ENCODE measurements at regions not wholly inside any gene's neighbourhood (a gene's known extent, or its start where the extent isn't known, plus 50 kb on each side); places are given as distances from the start of the nearest gene placed in this dataset.

DNA sequence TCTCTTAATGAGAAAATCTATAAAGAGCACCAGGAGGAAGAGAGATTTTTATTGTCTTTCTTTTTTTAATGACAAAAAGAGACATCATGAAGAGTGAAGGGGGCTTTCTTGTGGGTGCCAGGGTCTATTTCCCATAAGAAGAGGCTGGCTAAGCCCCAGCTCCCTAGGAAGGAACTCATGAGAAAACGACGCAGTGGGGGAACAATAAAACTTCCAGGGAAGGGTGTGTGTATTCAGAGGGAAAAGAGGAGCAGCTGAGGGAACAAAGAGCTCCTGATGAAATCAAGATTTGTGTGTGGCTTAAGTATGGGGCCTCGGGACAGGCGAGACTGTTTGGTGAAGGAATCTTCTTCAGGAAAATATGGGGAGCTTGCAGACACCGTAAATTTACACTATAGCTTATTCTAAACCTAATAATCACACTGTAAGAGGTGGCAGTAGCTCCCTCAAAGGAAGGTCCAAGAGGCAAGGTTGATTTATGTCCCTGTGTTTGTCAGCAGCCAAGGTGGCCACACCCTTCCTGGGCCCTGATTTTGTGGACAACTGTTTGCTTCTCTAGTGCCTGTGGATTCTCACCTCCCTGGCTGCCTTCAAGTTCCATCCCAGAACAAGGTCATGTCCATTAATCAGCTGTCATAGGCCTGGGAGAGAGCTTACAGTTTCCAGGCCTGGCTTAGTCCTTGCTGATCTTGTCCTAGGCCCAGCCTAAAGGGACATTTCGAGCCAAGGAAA lies 615.7 kb downstream of the INSC start:
- no peak overlapping the region for H3K27ac Mint-ChIP-seq

DNA sequence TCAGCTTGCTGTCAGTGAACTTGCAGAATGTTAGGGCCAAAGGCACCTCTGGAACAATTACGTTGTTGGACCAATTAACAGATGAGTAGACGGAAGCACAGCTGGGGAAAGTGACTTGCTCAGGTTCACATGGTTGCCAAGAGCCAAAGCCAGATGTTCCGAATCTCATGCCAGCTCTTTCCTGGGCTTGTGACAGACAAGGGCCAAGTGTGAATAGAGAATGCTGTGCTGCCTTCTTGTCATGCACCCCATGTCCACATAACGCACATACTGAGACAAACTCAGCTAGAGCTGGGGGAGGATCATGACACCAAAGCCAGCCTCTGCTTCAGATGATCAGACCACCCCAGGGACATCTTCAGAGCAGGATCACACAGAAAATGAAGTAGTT lies 616.3 kb downstream of the INSC start:
- H3K4me3 Mint-ChIP-seq = no peak overlapping the region
- no peak for DNase-seq
- H3K9me3 Mint-ChIP-seq = no peaks in the 10 kb centered on the region
- no peak overlapping the region for H3K27ac Mint-ChIP-seq
- CTCF ChIA-PET = no interaction called here
- no peaks in the 10 kb centered on the region for H3K27me3 Mint-ChIP-seq (ENCODE audit: low read depth)
- H3K36me3 Mint-ChIP-seq (ENCODE audit: low read depth) = no peaks in the 10 kb centered on the region
- intact Hi-C loops (cut with micrococcal nuclease) = no loop called here
- H3K4me1 Mint-ChIP-seq (ENCODE audit: low read depth) = no peaks in the 10 kb centered on the region

More for the DNA sequence above, 615.7 kb downstream of the INSC start:
- no peaks in the 10 kb centered on the region for H3K4me1 Mint-ChIP-seq (ENCODE audit: low read depth)
- H3K9me3 Mint-ChIP-seq = no peaks in the 10 kb centered on the region
- no peak for DNase-seq
- intact Hi-C loops (cut with micrococcal nuclease) = no loop called here
- CTCF ChIA-PET = no interaction called here
- no peaks in the 10 kb centered on the region for H3K27me3 Mint-ChIP-seq (ENCODE audit: low read depth)
- no peaks in the 10 kb centered on the region for H3K36me3 Mint-ChIP-seq (ENCODE audit: low read depth)
- H3K4me3 Mint-ChIP-seq = no peak overlapping the region

DNA sequence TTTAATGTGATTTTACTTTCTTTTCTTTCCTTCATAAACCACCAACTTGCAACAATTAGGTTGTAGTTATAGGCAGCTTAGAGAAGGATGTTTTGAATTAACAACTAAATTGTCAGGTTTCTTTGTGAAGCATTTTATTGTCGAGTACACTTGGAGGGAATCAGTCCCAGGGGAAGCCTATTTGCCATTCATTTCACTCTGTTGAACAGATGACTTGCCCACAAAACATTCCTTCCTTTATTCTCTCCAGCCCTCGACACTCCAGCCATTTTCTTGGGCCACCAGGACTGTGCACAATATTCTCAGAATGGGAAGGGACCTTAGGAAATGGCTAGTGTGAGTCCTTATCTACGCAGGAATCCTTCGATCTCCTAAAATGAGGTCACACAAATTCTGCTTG lies 620.6 kb downstream of the SOX6 start:
- intact Hi-C loops (cut with micrococcal nuclease) = no loop called here
- CTCF ChIA-PET = no interaction called here
- Mint-ChIP-seq H3K36me3 (ENCODE audit: low read depth) (no peaks in the 10 kb centered on the region), H3K27me3 (ENCODE audit: low read depth) (peaks cover 3% of the 10 kb centered on the region), H3K9me3 (no peaks in the 10 kb centered on the region), H3K4me1 (ENCODE audit: low read depth) (no peaks in the 10 kb centered on the region), H3K27ac (no peak overlapping the region), H3K4me3 (no peak overlapping the region)
- DNase-seq = no peak

DNA sequence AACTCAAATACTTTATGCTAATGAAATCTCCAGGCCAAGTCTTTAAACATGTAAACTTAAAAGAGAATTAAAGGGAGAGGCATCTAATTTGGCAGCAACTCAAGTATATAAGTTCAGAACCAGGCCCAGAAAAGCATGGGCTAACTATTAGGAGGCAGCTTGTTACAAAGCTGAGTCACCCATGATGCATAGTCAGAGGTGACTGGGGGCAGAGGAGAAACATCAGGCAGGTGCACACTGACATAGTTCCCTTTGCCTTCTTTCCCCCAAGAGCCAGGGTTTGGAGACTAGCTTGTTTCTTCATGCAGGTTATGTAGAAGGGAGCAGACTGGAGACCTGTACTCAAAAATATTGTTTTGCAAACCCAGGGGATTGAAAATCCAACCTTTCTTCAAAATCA lies 619.0 kb downstream of the SOX6 start:
- Mint-ChIP-seq H3K4me3 (no peak overlapping the region), H3K27me3 (ENCODE audit: low read depth) (peaks cover 3% of the 10 kb centered on the region), H3K27ac (no peak overlapping the region), H3K4me1 (ENCODE audit: low read depth) (no peaks in the 10 kb centered on the region), H3K36me3 (ENCODE audit: low read depth) (no peaks in the 10 kb centered on the region), H3K9me3 (no peaks in the 10 kb centered on the region)
- CTCF ChIA-PET = no interaction called here
- no peak for DNase-seq
- intact Hi-C loops (cut with micrococcal nuclease) = no loop called here

DNA sequence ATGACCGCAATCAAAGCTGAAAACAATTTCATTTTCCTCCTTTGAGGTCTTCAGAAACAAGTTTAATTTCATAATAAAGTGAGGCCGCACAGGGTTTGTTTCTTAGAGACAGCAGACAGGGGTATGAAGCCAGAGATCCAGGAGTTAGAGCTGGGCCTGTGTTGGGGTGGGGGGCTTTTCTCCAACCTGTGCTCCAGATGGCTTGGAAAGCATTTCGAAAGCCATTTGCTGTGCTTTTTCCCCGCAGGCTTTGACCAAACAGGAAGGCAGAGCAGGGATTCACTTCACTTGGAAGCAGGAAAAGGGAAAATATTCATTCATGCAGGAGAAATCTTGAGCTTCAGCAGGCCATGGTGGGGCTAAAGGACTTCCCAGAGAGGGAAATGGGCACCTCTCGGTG lies 617.4 kb downstream of the SOX6 start:
- no peak overlapping the region for H3K4me3 Mint-ChIP-seq
- DNase-seq = no peak
- H3K4me1 Mint-ChIP-seq (ENCODE audit: low read depth) = no peaks in the 10 kb centered on the region
- peaks cover 3% of the 10 kb centered on the region for H3K27me3 Mint-ChIP-seq (ENCODE audit: low read depth)
- H3K9me3 Mint-ChIP-seq = no peaks in the 10 kb centered on the region
- intact Hi-C loops (cut with micrococcal nuclease) = no loop called here
- CTCF ChIA-PET = interaction anchor here (0.6 kb wide), 1 partner anchor 1615 kb away, joined by 4 read pairs; no protein-coding TSS in a partner anchor
- no peaks in the 10 kb centered on the region for H3K36me3 Mint-ChIP-seq (ENCODE audit: low read depth)
- no peak overlapping the region for H3K27ac Mint-ChIP-seq

DNA sequence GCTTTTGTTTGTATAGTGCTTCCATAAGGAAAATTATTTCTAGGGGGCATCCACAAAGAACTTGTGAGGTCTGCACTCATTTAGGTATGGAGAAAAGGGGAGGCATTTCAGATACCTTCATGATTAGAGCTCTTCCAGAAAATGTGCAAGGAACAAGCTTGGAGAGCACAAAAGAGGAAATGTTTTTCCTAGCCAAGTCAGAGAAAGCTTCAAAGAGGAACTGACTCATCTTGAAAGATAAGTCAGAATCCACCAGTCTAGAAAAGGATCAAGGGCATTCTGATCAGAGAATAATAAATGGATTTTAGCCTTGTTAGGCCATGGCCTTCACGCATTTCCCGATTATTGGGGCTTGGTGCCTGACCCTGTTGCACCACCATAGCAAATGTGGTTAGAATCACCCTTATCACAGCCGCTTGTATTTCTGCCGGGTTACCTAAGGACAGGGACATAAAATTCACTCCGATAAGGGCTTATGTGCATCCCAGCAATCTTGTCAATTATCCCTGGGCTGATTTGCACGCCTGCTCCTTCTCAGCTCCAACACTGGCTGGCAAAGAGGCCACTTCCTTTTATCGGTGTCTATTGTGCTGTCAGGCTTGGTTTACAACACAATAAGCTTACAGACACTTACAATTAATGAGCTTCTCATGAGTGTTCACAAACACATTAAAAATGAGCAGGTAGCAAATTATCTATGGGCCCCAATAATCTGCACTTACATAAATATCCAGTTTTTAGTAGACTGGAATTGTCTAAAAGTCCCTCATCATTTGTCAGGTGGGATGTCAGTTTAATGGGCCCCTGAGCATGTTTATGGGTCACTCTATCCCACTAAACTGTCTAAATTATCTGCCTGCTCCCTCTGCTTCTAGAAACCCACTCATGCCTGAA lies 613.5 kb downstream of the SOX6 start:
- no peak for DNase-seq
- H3K4me3 Mint-ChIP-seq = no peak overlapping the region
- H3K36me3 Mint-ChIP-seq (ENCODE audit: low read depth) = no peaks in the 10 kb centered on the region
- CTCF ChIA-PET = no interaction called here
- H3K9me3 Mint-ChIP-seq = peaks cover 3% of the 10 kb centered on the region
- H3K27me3 Mint-ChIP-seq (ENCODE audit: low read depth) = peaks cover 6% of the 10 kb centered on the region
- no peaks in the 10 kb centered on the region for H3K4me1 Mint-ChIP-seq (ENCODE audit: low read depth)
- H3K27ac Mint-ChIP-seq = no peak overlapping the region
- intact Hi-C loops (cut with micrococcal nuclease) = no loop called here

DNA sequence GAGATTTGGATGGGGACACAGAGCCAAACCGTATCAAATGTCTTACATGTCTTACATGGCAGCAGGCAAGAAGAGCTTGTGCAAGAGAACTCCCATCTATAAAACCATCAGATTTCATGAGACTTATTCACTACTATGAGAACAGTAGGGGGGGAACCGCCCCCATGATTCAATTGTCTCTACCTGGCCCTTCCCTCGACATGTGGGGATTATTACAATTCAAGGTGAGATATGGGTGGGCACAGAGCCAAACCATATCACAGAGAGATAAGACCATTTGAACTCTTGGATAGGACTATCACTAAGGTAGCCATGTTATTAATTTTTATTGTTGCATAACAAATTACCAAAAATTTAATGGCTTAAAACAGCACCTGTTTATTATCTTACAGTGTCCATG lies 611.7 kb downstream of the SOX6 start:
- intact Hi-C loops (cut with micrococcal nuclease) = no loop called here
- no peaks in the 10 kb centered on the region for H3K36me3 Mint-ChIP-seq (ENCODE audit: low read depth)
- H3K27me3 Mint-ChIP-seq (ENCODE audit: low read depth) = peaks cover 3% of the 10 kb centered on the region
- peaks cover 5% of the 10 kb centered on the region for H3K9me3 Mint-ChIP-seq
- H3K4me3 Mint-ChIP-seq = no peak overlapping the region
- no peaks in the 10 kb centered on the region for H3K4me1 Mint-ChIP-seq (ENCODE audit: low read depth)
- no peak for DNase-seq
- CTCF ChIA-PET = no interaction called here
- H3K27ac Mint-ChIP-seq = no peak overlapping the region

DNA sequence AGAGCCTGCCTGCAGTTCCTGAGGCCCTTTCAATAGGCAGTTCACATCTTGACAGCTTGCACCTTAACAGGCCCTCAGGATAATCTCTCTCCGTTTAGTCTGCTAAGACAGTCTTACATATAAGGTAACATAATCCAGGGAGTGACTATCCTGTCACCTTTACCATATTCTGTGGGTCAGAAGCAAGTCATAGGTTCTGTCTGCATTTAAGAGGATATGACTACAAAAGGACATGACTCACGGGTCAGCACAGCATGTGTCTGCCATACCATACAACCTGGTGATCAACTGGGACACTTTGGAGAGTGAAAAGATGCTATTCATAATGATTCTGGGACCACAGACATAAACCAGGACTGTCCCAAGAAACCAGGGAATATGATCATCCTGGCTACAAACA lies 611.1 kb downstream of the SOX6 start:
- CTCF ChIA-PET = no interaction called here
- intact Hi-C loops (cut with micrococcal nuclease) = no loop called here
- H3K27ac Mint-ChIP-seq = no peak overlapping the region
- H3K4me3 Mint-ChIP-seq = no peak overlapping the region
- H3K4me1 Mint-ChIP-seq (ENCODE audit: low read depth) = no peaks in the 10 kb centered on the region
- H3K36me3 Mint-ChIP-seq (ENCODE audit: low read depth) = no peaks in the 10 kb centered on the region
- no peak for DNase-seq
- H3K27me3 Mint-ChIP-seq (ENCODE audit: low read depth) = peaks cover 3% of the 10 kb centered on the region
- peaks cover 5% of the 10 kb centered on the region for H3K9me3 Mint-ChIP-seq

DNA sequence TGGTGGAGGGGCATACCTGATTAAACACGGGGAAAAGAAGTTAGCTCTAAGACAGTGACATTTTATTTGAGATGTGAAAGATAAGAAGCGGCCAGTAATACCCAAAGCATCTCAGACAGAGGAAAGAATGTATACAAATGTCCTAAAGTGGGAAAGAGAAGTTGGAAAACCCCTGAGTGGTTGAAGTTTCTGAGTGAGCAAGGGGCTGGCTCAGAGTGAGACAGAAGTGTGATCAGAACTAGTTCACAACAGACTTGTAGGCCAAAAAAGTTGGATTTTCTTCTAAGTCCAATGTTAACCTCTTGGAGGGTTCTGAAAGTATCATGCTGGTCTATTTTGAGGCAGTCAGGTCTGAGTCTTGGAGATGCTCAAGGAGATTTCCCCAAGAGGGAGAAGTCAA lies 608.7 kb downstream of the SOX6 start:
- intact Hi-C loops (cut with micrococcal nuclease) = no loop called here
- no peak overlapping the region for H3K27ac Mint-ChIP-seq
- H3K4me1 Mint-ChIP-seq (ENCODE audit: low read depth) = no peaks in the 10 kb centered on the region
- H3K36me3 Mint-ChIP-seq (ENCODE audit: low read depth) = no peaks in the 10 kb centered on the region
- CTCF ChIA-PET = no interaction called here
- peaks cover 3% of the 10 kb centered on the region for H3K27me3 Mint-ChIP-seq (ENCODE audit: low read depth)
- H3K9me3 Mint-ChIP-seq = peaks cover 5% of the 10 kb centered on the region
- no peak overlapping the region for H3K4me3 Mint-ChIP-seq
- no peak for DNase-seq

DNA sequence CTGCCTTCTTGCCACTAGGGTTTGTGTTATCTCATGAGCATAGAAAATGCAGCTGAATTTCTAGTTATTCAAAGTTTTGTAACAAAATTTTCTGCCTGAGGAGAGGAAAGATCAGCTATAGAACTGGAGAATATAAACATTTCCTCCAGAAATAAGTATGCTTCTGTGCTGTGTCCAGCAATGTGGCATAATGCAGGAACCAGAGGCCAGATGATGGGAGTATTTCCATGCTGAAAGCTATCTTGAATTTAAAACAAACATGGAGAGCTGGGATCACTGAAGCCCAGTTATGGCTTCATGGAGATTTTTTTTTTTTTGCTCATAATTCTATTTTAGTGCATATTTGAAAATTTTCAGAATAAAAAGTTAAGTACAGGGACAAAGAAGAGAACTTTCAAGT lies 608.2 kb downstream of the SOX6 start:
- peaks cover 5% of the 10 kb centered on the region for H3K9me3 Mint-ChIP-seq
- DNase-seq = no peak
- H3K36me3 Mint-ChIP-seq (ENCODE audit: low read depth) = no peaks in the 10 kb centered on the region
- no peak overlapping the region for H3K27ac Mint-ChIP-seq
- H3K4me1 Mint-ChIP-seq (ENCODE audit: low read depth) = no peaks in the 10 kb centered on the region
- peaks cover 3% of the 10 kb centered on the region for H3K27me3 Mint-ChIP-seq (ENCODE audit: low read depth)
- no peak overlapping the region for H3K4me3 Mint-ChIP-seq
- intact Hi-C loops (cut with micrococcal nuclease) = no loop called here
- CTCF ChIA-PET = no interaction called here

DNA sequence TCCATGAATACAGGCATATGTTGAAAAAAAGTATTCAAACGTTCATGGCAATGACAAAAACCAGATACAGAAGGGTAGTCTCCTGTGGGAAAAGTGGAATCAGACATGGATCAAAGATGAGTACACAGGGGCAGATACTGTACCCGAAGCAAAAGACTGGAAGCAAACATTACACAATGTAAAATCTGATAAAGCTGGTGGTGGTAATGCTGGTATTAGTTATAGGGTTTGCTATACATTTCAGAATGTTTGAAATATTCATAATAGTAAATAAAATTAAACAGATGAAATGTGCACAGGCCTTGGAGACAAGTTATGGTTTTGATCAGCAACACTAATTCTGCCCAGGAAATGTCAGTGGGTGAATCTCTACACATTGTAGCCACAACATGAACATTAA lies 607.6 kb downstream of the SOX6 start:
- H3K4me3 Mint-ChIP-seq = no peak overlapping the region
- CTCF ChIA-PET = no interaction called here
- DNase-seq = no peak
- intact Hi-C loops (cut with micrococcal nuclease) = no loop called here
- H3K27me3 Mint-ChIP-seq (ENCODE audit: low read depth) = peaks cover 3% of the 10 kb centered on the region
- no peaks in the 10 kb centered on the region for H3K36me3 Mint-ChIP-seq (ENCODE audit: low read depth)
- peaks cover 8% of the 10 kb centered on the region for H3K9me3 Mint-ChIP-seq
- H3K4me1 Mint-ChIP-seq (ENCODE audit: low read depth) = no peaks in the 10 kb centered on the region
- no peak overlapping the region for H3K27ac Mint-ChIP-seq

DNA sequence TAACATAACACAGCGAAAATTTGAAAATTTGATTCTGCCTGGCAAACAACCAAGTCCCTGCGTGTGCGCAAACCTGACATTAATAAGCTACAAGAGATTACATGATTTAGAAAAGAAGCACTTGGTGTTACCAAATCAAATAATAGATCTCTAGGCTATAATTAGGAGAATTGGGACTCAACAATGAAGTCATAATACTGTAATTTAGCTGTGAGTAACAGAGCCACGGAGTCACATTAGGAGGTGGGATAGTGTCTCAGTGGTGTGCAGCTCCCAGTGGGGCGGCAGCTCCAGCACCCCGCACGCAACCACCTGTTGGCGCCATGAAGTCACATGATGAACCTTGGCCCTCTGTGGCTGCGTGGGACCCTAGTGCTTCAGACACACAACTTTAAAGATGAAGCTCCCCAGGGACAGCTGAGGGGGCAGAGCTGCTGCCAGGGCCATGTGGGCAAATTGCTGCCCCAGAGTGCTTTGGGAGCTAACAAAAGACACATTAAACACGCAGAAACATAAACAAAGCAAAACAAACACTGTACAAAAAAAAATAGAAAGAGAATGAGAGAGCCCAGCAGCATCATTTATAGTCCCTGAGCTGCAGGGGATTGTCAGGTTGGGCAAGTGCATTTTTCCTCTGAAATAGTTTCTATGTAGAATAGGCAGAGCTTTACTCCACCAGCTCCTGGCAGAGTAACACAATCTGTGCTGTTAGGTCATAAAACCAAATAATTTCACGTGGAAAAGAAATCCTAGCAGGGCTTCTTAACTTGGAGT lies 605.6 kb downstream of the SOX6 start:
- no peaks in the 10 kb centered on the region for H3K27me3 Mint-ChIP-seq (ENCODE audit: low read depth)
- H3K36me3 Mint-ChIP-seq (ENCODE audit: low read depth) = no peaks in the 10 kb centered on the region
- no peak overlapping the region for H3K27ac Mint-ChIP-seq
- DNase-seq = no peak
- intact Hi-C loops (cut with micrococcal nuclease) = no loop called here
- no peaks in the 10 kb centered on the region for H3K4me1 Mint-ChIP-seq (ENCODE audit: low read depth)
- CTCF ChIA-PET = no interaction called here
- H3K4me3 Mint-ChIP-seq = no peak overlapping the region
- H3K9me3 Mint-ChIP-seq = peaks cover 20% of the 10 kb centered on the region
